B cell (primary cell): ENCODE measurements at regions not wholly inside any gene's neighbourhood (a gene's known extent, or its start where the extent isn't known, plus 50 kb on each side); places are given as distances from the start of the nearest gene placed in this dataset.
"Not testable (repeated sequence)": the region's sequence is repeated elsewhere in the genome, so short reads cannot be mapped to it uniquely, and the experiment has no call there.

Experiments
- ATAC-seq: fragments of 200-7000 bp; cut with Tn5 transposase; one replicate; pipeline ENCODE4 v1.10.0; 2021; ENCODE audit warnings: low read depth, mild to moderate bottlenecking, moderate number of reproducible peaks, moderate library complexity
- CTCF ChIA-PET: fragments of 350-600 bp; sonication (Branson Sonifier 250); formaldehyde crosslinking; loops from one replicate; lab custom pipeline; 2021; ENCODE audit warnings: antibody characterized with exemption, inconsistent platforms; lab: Charles Lee
- POLR2A ChIA-PET: fragments of 350-600 bp; sonication (Branson Sonifier 250); formaldehyde crosslinking; loops from one replicate; lab custom pipeline; 2021; ENCODE audit warnings: antibody characterized with exemption; lab: Charles Lee
- DNase-seq: peaks from one replicate; pipeline ENCODE4 v3.0.0; 2013
- H2AFZ ChIP-seq: 2 replicates; pipeline ENCODE4 v1.6.1; 2012; ENCODE audit warnings: mild to moderate bottlenecking, low read depth, low read length; ENCODE audit not compliant: insufficient read depth, poor library complexity, severe bottlenecking
- H3K27ac ChIP-seq, 2 donors: 1 replicate in 1 of 2; 2 replicates in 1 of 2; pipeline ENCODE4 v1.5.1; 2012 to 2013; ENCODE audit warnings: low read length in 2 of 2, mild to moderate bottlenecking in 2 of 2, moderate library complexity in 1 of 2
- H3K27me3 ChIP-seq, 4 experiments: fragments of 200-600 bp in 1 of 4; sonication (generic) in 1 of 4; replicated peaks in 1 of 4; 1 replicate in 2 of 4; 2 replicates in 2 of 4; pipeline versions ENCODE4 v1.6.1 to v1.7.0; 2013 to 2016; ENCODE audit warnings: low read length in 3 of 4, mild to moderate bottlenecking in 2 of 4, mixed read lengths in 1 of 4, moderate library complexity in 1 of 4; ENCODE audit not compliant: insufficient read depth in 4 of 4, control insufficient read depth in 3 of 4; ENCODE audit errors: control extremely low read depth in 1 of 4
- H3K36me3 ChIP-seq, 2 experiments: replicated peaks in 1 of 2; 1 replicate in 1 of 2; 2 replicates in 1 of 2; pipeline versions ENCODE4 v1.6.1 to v1.7.1; 2013; ENCODE audit warnings: low read length in 1 of 2; ENCODE audit not compliant: insufficient read depth in 2 of 2, control insufficient read depth in 1 of 2; ENCODE audit errors: control extremely low read depth in 1 of 2, extremely low read depth in 1 of 2
- H3K4me1 ChIP-seq, 2 donors: fragments of 200-600 bp in 1 of 2; sonication (generic) in 1 of 2; 1 replicate in 1 of 2; 2 replicates in 1 of 2; pipeline versions ENCODE4 v1.5.1 to v1.6.1; 2013 to 2017; ENCODE audit warnings: low read length in 2 of 2; ENCODE audit not compliant: control insufficient read depth in 2 of 2, insufficient read depth in 2 of 2
- H3K4me2 ChIP-seq: replicated peaks from 2 replicates; pipeline ENCODE3; 2012; ENCODE audit warnings: mild to moderate bottlenecking, low read depth, low read length; ENCODE audit not compliant: poor library complexity, severe bottlenecking
- H3K4me3 ChIP-seq, 5 experiments: fragments of 200-600 bp in 1 of 5; sonication (generic) in 1 of 5; 1 replicate in 3 of 5; 2 replicates in 2 of 5; pipeline versions ENCODE4 v1.5.1 to v1.7.0; 2011 to 2016; ENCODE audit warnings: low read length in 4 of 5, mild to moderate bottlenecking in 4 of 5, low read depth in 2 of 5, control low read depth in 1 of 5, moderate library complexity in 1 of 5; ENCODE audit not compliant: insufficient read depth in 1 of 5; ENCODE audit errors: control extremely low read depth in 1 of 5, extremely low read depth in 1 of 5
- H3K79me2 ChIP-seq: fragments of 200-600 bp; sonication (generic); one replicate; pipeline ENCODE4 v1.6.0; 2016; ENCODE audit warnings: low read length; ENCODE audit not compliant: control insufficient read depth, insufficient read depth
- H3K9ac ChIP-seq: fragments of 200-600 bp; sonication (generic); 2 replicates; pipeline ENCODE4 v1.6.1; 2017; ENCODE audit warnings: mild to moderate bottlenecking, low read length, moderate library complexity
- H3K9me3 ChIP-seq, 3 donors: one replicate each; pipeline versions ENCODE4 v1.6.1 to v1.7.1; 2013; ENCODE audit warnings: low read length in 2 of 3; ENCODE audit not compliant: control insufficient read depth in 2 of 3, insufficient read depth in 1 of 3; ENCODE audit errors: control extremely low read depth in 1 of 3
- H4K20me1 ChIP-seq: 2 replicates; pipeline ENCODE4 v1.6.0; 2012; ENCODE audit warnings: mild to moderate bottlenecking, low read length; ENCODE audit not compliant: insufficient read depth, control insufficient read depth, poor library complexity, severe bottlenecking
- H3K27ac Mint-ChIP-seq: one replicate; pipeline ENCODE4 v1.8.0; 2021; ENCODE audit warnings: mixed read lengths
- H3K27me3 Mint-ChIP-seq: one replicate; pipeline ENCODE4 v1.8.0; 2021; ENCODE audit warnings: mixed read lengths
- H3K4me1 Mint-ChIP-seq: one replicate; pipeline ENCODE4 v1.8.0; 2021; ENCODE audit warnings: mixed read lengths
- H3K4me3 Mint-ChIP-seq: one replicate; pipeline ENCODE4 v1.8.0; 2021; ENCODE audit warnings: mixed read lengths
- H3K9me3 Mint-ChIP-seq: one replicate; pipeline ENCODE4 v1.8.0; 2022; ENCODE audit warnings: mixed read lengths; ENCODE audit not compliant: insufficient read depth
- CTCF ChIP-seq: fragments of 200-600 bp; IDR thresholded peaks from one replicate; pipeline ENCODE4 v1.8.0; 2022; ENCODE audit warnings: antibody characterized with exemption, mild to moderate bottlenecking
- EZH2 ChIP-seq: IDR thresholded peaks from 2 replicates; pipeline ENCODE4 v1.6.1; 2012; ENCODE audit warnings: borderline replicate concordance, low read depth, mild to moderate bottlenecking, moderate library complexity, low read length; ENCODE audit not compliant: insufficient read depth, poor library complexity, severe bottlenecking
- WGBS: methylation state at CpG from one replicate; pipeline ENCODE4 v1.1.5; 2013; ENCODE audit warnings: missing lambda C conversion rate; ENCODE audit not compliant: insufficient coverage; 5-methylcytosine and 5-hydroxymethylcytosine counted together
- intact Hi-C: fragments of 100-400 bp; cut with micrococcal nuclease; formaldehyde crosslinking; loops from one replicate; pipeline ENCODE4 v1.10.0; 2022

GRCh38 chr1:102466487-102466886, 469.8 kb upstream of the OLFM3 start:
- TF ChIP-seq CTCF (no peak), EZH2 (no peak)
- no peak for ATAC-seq
- no peak overlapping the region for H3K4me2 ChIP-seq
- H3K9ac ChIP-seq, result no peak overlapping the region
- no peak for DNase-seq
- Mint-ChIP-seq H3K4me1 (no peaks in the 10 kb centered on the region), H3K27me3 (no peaks in the 10 kb centered on the region), H3K4me3 (no peak overlapping the region), H3K9me3 (no peaks in the 10 kb centered on the region), H3K27ac (no peak overlapping the region)
- no peaks in the 10 kb centered on the region for H3K79me2 ChIP-seq
- H2AFZ ChIP-seq, result no peak overlapping the region
- H3K36me3 ChIP-seq, result no peaks in the 10 kb centered on the region
- CTCF ChIA-PET, result no interaction called here
- no peak overlapping the region for H3K4me3 ChIP-seq
- H3K4me1 ChIP-seq, result no peaks in the 10 kb centered on the region
- no peaks in the 10 kb centered on the region for H4K20me1 ChIP-seq
- H3K27ac ChIP-seq, result no peak overlapping the region
- H3K9me3 ChIP-seq, result no peaks in the 10 kb centered on the region
- intact Hi-C loops, result no loop called here
- no CpG with 5 or more reads among the region's 1 CpG for WGBS
- POLR2A ChIA-PET, result no interaction called here
- no peaks in the 10 kb centered on the region for H3K27me3 ChIP-seq

DNA sequence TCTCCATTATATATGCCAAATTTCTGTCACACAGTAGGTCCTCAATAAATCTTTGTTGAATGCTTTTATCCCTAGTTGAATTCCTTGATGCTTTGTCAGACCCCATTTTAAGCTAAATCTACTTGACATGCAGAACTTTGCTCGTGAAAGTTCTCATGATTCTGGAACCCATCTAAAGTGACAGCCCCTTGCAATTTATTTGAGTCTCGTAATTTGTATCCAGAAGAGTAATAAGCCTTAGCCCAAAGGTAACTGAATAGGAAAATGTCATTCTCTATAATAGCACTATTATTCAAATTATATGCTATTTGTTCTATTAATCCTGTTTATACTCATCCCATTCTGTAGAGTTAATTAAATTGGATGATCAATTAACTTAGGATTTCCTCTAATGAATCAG, 466.6 kb upstream of the OLFM3 start:
- H3K4me1 Mint-ChIP-seq, result no peaks in the 10 kb centered on the region
- H3K27ac Mint-ChIP-seq, result no peak overlapping the region
- ChIA-PET POLR2A (no interaction called here), CTCF (no interaction called here)
- H3K4me3 Mint-ChIP-seq, result no peak overlapping the region
- WGBS, result no CpG with 5 or more reads among the region's 2 CpGs
- H3K27me3 Mint-ChIP-seq, result no peaks in the 10 kb centered on the region
- intact Hi-C loops, result no loop called here
- Histone ChIP-seq H4K20me1 (no peaks in the 10 kb centered on the region), H2AFZ (no peak overlapping the region), H3K4me1 (no peaks in the 10 kb centered on the region), H3K36me3 (no peaks in the 10 kb centered on the region), H3K27ac (no peak overlapping the region), H3K27me3 (no peaks in the 10 kb centered on the region), H3K9ac (no peak overlapping the region), H3K79me2 (no peaks in the 10 kb centered on the region), H3K4me3 (no peak overlapping the region), H3K9me3 (no peaks in the 10 kb centered on the region), H3K4me2 (no peak overlapping the region)
- H3K9me3 Mint-ChIP-seq, result no peaks in the 10 kb centered on the region
- ATAC-seq (no peak), DNase-seq (no peak)
- TF ChIP-seq CTCF (no peak), EZH2 (no peak)

GRCh38 chr1:102442317-102442716, 445.6 kb upstream of the OLFM3 start:
- H3K27me3 Mint-ChIP-seq, POLR2A ChIA-PET, H3K79me2 ChIP-seq, H3K9ac ChIP-seq, H3K4me3 Mint-ChIP-seq, H3K27me3 ChIP-seq, CTCF ChIA-PET, H3K4me2 ChIP-seq, H3K4me3 ChIP-seq, H3K27ac ChIP-seq, H3K4me1 ChIP-seq, H3K9me3 Mint-ChIP-seq, ATAC-seq, H3K36me3 ChIP-seq, DNase-seq, H3K4me1 Mint-ChIP-seq, H3K27ac Mint-ChIP-seq, H3K9me3 ChIP-seq, intact Hi-C loops, H4K20me1 ChIP-seq, H2AFZ ChIP-seq: not testable (repeated sequence)
- WGBS, result 88% methylated on average over 4 of the region's 9 CpGs
